Peyer's patch (tissue), 4 donors: ENCODE measurements at regions not wholly inside any gene's neighbourhood (a gene's known extent, or its start where the extent isn't known, plus 50 kb on each side); places are given as distances from the start of the nearest gene placed in this dataset.

Experiments
- POLR2A ChIP-seq, 2 donors: fragments of 450-650 bp; IDR thresholded peaks; one replicate each; pipeline ENCODE4 v1.5.1; 2017; ENCODE audit warnings: antibody characterized with exemption in 2 of 2, mild to moderate bottlenecking in 2 of 2, moderate library complexity in 2 of 2
- TF ChIP-seq, protein P1 (sequence below), 6 experiments: fragments of 450-650 bp in 4 of 6; fragments of 200-600 bp in 2 of 6; sonication (generic) in 1 of 6; IDR thresholded peaks; one replicate each; pipeline ENCODE4 v1.5.1; 2017 to 2019; ENCODE audit warnings: antibody characterized with exemption in 6 of 6, mild to moderate bottlenecking in 3 of 6, moderate library complexity in 1 of 6

- TF ChIP-seq, protein P1, sequence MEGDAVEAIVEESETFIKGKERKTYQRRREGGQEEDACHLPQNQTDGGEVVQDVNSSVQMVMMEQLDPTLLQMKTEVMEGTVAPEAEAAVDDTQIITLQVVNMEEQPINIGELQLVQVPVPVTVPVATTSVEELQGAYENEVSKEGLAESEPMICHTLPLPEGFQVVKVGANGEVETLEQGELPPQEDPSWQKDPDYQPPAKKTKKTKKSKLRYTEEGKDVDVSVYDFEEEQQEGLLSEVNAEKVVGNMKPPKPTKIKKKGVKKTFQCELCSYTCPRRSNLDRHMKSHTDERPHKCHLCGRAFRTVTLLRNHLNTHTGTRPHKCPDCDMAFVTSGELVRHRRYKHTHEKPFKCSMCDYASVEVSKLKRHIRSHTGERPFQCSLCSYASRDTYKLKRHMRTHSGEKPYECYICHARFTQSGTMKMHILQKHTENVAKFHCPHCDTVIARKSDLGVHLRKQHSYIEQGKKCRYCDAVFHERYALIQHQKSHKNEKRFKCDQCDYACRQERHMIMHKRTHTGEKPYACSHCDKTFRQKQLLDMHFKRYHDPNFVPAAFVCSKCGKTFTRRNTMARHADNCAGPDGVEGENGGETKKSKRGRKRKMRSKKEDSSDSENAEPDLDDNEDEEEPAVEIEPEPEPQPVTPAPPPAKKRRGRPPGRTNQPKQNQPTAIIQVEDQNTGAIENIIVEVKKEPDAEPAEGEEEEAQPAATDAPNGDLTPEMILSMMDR (IDR thresholded peaks at IDR 0.05) = no peak
- TF ChIP-seq POLR2A (IDR thresholded peaks at IDR 0.05) = no peak
Observed at GRCh38 chr6:164129218-164129617, 714.7 kb downstream of the QKI start.
